Osteoblast (primary cell): ENCODE measurements at regions not wholly inside any gene's neighbourhood (a gene's known extent, or its start where the extent isn't known, plus 50 kb on each side); places are given as distances from the start of the nearest gene placed in this dataset.

Experiments
- DNase-seq: peaks from one replicate; pipeline ENCODE4 v3.0.0; 2011; ENCODE audit warnings: low spot score, mixed read lengths; ENCODE audit not compliant: insufficient read length; ENCODE audit errors: missing footprints
- H2AFZ ChIP-seq: 2 replicates; pipeline ENCODE4 v1.6.0; 2011; ENCODE audit warnings: mild to moderate bottlenecking, low read length
- H3K27ac ChIP-seq: 2 replicates; pipeline ENCODE4 v1.5.1; 2011; ENCODE audit warnings: mild to moderate bottlenecking, low read depth, low read length, moderate library complexity
- H3K27me3 ChIP-seq: 2 replicates; pipeline ENCODE4 v1.6.0; 2012; ENCODE audit warnings: mild to moderate bottlenecking, control low read depth, inconsistent platforms, low read length, moderate library complexity; ENCODE audit not compliant: insufficient read depth
- H3K36me3 ChIP-seq: 2 replicates; pipeline ENCODE4 v1.5.1; 2011; ENCODE audit warnings: mild to moderate bottlenecking, low read length, control low read depth, moderate library complexity; ENCODE audit not compliant: insufficient read depth
- H3K4me1 ChIP-seq: 2 replicates; pipeline ENCODE4 v1.5.1; 2011; ENCODE audit warnings: mild to moderate bottlenecking, low read length, control low read depth, moderate library complexity; ENCODE audit not compliant: insufficient read depth
- H3K4me2 ChIP-seq: 2 replicates; pipeline ENCODE4 v1.6.0; 2011; ENCODE audit warnings: mild to moderate bottlenecking, low read length; ENCODE audit not compliant: insufficient read depth
- H3K4me3 ChIP-seq: fragments of 200-600 bp; sonication (generic); 3 replicates; pipeline ENCODE4 v1.5.1; 2012; ENCODE audit warnings: mild to moderate bottlenecking, low read length, inconsistent platforms; ENCODE audit not compliant: insufficient read depth
- H3K79me2 ChIP-seq: 2 replicates; pipeline ENCODE4 v1.6.0; 2012; ENCODE audit warnings: mild to moderate bottlenecking, low read length, control low read depth, inconsistent platforms; ENCODE audit not compliant: insufficient read depth
- H3K9me3 ChIP-seq: 2 replicates; pipeline ENCODE4 v1.5.1; 2011; ENCODE audit warnings: low read depth, low read length, control low read depth
- H4K20me1 ChIP-seq: 2 replicates; pipeline ENCODE4 v1.6.0; 2012; ENCODE audit warnings: mild to moderate bottlenecking, low read length, control low read depth; ENCODE audit not compliant: insufficient read depth
- CTCF ChIP-seq: IDR thresholded peaks from 2 replicates; pipeline ENCODE4 v1.5.1; 2011; ENCODE audit warnings: mild to moderate bottlenecking, low read depth, low read length, moderate library complexity; ENCODE audit errors: extremely low read depth

DNA sequence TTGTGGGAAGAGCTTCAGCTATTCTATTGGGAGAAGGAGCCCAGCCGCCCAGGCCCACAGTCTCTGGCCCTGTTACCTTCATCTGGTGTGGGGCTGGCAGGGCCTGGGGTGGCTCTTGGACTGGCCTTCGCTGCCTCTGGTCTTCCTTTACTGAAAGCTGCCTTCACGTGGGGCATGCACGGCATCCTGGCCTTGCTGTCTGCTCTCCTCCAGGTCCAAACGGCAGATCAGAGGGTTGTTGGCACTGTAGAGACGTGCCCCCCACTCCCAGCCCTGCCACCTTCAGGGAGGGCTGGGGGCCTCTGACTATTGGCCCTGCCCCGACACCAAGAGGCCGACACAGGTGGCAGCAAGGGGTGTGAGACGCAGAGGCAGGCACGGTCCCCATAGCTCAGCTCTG lies 291.3 kb upstream of the IRX1 start:
- H3K4me3 ChIP-seq = no peak overlapping the region
- no peaks in the 10 kb centered on the region for H3K36me3 ChIP-seq
- H3K79me2 ChIP-seq = no peaks in the 10 kb centered on the region
- no peaks in the 10 kb centered on the region for H3K27me3 ChIP-seq
- TF ChIP-seq CTCF = no peak
- no peak for DNase-seq
- no peaks in the 10 kb centered on the region for H4K20me1 ChIP-seq
- H3K4me2 ChIP-seq = no peak overlapping the region
- H2AFZ ChIP-seq = no peak overlapping the region
- H3K9me3 ChIP-seq = peaks cover 3% of the 10 kb centered on the region
- no peaks in the 10 kb centered on the region for H3K4me1 ChIP-seq
- H3K27ac ChIP-seq = no peak overlapping the region

DNA sequence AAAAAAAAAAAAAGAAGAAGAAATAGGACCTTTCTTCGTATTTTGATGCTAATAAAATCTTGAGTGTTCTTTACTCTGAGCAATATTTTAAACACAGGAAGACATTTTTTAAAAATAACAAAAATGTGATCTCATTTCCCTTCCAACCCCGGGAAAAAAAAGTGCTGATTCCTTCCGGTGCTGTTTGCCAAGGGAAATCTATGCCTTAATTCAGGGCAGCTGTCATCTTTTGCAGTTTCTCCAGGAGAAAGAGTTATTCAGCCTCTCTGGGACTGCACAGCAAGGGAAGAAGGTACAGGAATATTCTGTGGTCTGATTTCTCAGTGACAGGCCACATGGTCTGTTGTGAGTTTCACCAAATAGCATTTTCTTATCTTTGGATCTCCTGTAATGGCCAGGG lies 291.9 kb upstream of the IRX1 start:
- H3K27ac ChIP-seq = no peak overlapping the region
- no peaks in the 10 kb centered on the region for H3K27me3 ChIP-seq
- no peaks in the 10 kb centered on the region for H3K36me3 ChIP-seq
- peaks cover 3% of the 10 kb centered on the region for H3K9me3 ChIP-seq
- H2AFZ ChIP-seq = no peak overlapping the region
- no peak for DNase-seq
- H3K79me2 ChIP-seq = no peaks in the 10 kb centered on the region
- no peak for TF ChIP-seq CTCF
- no peak overlapping the region for H3K4me3 ChIP-seq
- H3K4me1 ChIP-seq = no peaks in the 10 kb centered on the region
- no peak overlapping the region for H3K4me2 ChIP-seq
- no peaks in the 10 kb centered on the region for H4K20me1 ChIP-seq

DNA sequence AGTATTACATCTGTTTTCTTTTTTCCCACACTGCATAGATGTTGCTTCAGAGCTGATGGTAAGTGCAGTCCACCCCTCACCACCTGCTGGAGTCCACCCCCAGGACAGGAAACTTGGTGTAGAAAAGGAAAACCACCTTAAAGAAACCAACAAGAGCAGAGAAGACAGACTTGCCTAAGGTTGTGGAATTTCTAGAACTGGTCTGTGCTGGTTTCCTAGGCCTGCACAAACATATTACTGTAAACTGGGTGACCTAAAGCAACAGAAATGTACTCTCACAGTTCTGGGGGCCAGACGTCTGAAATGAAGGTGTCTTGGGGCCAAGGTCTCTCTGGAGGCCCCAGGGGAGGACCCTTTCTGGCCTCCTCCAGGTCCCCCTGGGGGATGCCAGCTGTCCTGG lies 293.4 kb upstream of the IRX1 start:
- Histone ChIP-seq H3K27me3 (no peaks in the 10 kb centered on the region), H3K4me3 (no peak overlapping the region), H3K36me3 (no peaks in the 10 kb centered on the region), H3K4me1 (no peaks in the 10 kb centered on the region), H3K79me2 (no peaks in the 10 kb centered on the region), H2AFZ (no peak overlapping the region), H3K27ac (no peak overlapping the region), H4K20me1 (no peaks in the 10 kb centered on the region), H3K4me2 (no peak overlapping the region), H3K9me3 (peaks cover 3% of the 10 kb centered on the region)
- TF ChIP-seq CTCF = no peak
- no peak for DNase-seq

DNA sequence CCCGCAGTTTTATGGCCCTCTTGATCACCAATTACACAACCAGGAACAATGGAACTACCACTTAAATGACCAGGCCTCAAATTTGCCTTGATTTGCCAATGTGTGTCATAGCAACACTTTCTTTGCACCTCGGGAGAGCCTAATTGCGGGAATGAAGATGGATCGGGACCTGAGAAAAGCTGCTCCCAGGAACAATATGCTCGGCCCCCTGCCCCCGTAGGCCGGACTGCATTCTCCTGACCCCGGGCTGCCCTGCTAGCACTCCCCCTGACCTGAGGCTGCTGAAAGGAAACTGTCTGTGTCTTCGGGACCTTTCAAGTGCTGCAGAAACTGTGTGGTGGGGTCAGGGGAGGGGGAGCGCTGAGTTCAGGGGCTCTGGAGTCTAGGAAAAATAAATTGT lies 294.3 kb upstream of the IRX1 start:
- H3K79me2 ChIP-seq = no peaks in the 10 kb centered on the region
- no peak overlapping the region for H3K4me2 ChIP-seq
- no peak overlapping the region for H2AFZ ChIP-seq
- no peak for DNase-seq
- no peaks in the 10 kb centered on the region for H3K27me3 ChIP-seq
- no peak overlapping the region for H3K4me3 ChIP-seq
- no peaks in the 10 kb centered on the region for H3K4me1 ChIP-seq
- peaks cover 3% of the 10 kb centered on the region for H3K9me3 ChIP-seq
- H4K20me1 ChIP-seq = no peaks in the 10 kb centered on the region
- no peak overlapping the region for H3K27ac ChIP-seq
- no peaks in the 10 kb centered on the region for H3K36me3 ChIP-seq
- no peak for TF ChIP-seq CTCF
